ENCODE measurements at regions not wholly inside any gene's neighbourhood (a gene's known extent, or its start where the extent isn't known, plus 50 kb on each side); places are given as distances from the start of the nearest gene placed in this dataset.

DNA sequence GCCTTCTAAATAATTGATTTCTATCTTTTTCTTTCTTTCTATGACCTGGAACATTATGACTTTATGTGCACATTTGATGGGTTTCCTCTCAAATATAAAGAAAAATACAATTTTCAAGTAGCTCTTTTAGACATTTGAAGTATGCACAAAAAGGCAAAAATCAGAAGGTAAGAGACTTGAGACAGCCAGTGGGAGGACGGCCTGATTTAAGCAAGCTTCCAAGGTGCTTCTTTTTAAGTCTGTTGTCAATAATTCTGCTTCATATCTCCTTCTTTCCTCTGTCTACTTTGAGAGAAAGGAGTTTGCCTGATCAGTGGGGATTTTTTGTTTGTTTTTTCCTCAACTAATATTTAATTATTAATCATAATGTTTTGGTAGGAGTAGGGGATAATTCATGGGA, 188.2 kb upstream of the ARHGAP20 start:
- H3K4me1 ChIP-seq (ENCODE audit: low read depth), result no peaks in the 10 kb centered on the region
- no peak overlapping the region for H3K4me3 ChIP-seq
- ATAC-seq (no peak), DNase-seq (no peak)
- H3K9me3 ChIP-seq, result no peaks in the 10 kb centered on the region
- intact Hi-C loops (cut with DNase I, micrococcal nuclease), result no loop called here
- TF ChIP-seq, protein P1, sequence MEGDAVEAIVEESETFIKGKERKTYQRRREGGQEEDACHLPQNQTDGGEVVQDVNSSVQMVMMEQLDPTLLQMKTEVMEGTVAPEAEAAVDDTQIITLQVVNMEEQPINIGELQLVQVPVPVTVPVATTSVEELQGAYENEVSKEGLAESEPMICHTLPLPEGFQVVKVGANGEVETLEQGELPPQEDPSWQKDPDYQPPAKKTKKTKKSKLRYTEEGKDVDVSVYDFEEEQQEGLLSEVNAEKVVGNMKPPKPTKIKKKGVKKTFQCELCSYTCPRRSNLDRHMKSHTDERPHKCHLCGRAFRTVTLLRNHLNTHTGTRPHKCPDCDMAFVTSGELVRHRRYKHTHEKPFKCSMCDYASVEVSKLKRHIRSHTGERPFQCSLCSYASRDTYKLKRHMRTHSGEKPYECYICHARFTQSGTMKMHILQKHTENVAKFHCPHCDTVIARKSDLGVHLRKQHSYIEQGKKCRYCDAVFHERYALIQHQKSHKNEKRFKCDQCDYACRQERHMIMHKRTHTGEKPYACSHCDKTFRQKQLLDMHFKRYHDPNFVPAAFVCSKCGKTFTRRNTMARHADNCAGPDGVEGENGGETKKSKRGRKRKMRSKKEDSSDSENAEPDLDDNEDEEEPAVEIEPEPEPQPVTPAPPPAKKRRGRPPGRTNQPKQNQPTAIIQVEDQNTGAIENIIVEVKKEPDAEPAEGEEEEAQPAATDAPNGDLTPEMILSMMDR (IDR thresholded peaks at IDR 0.05), result no peak
- no peaks in the 10 kb centered on the region for H3K36me3 ChIP-seq (ENCODE audit: low read depth)

DNA sequence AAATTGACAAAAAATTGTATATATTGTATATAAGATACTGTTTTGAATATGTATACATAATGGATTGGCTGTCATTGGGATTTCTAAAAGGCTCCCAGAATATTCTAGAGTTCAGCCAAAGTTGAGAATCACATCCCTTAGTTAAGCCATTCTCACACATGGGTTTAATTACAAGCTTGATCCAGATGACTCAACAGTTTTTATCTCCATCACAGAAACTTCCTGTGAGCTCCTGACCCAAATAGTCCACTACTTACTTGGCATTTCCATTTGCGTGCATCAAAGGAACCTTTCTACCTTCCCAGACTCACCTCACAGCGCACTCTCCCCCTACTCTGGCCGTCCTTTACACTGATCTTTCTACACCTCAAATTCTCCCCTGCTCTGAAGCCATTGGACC, 184.8 kb upstream of the ARHGAP20 start:
- Histone ChIP-seq H3K4me1 (ENCODE audit: low read depth) (no peaks in the 10 kb centered on the region), H3K36me3 (ENCODE audit: low read depth) (no peaks in the 10 kb centered on the region), H3K9me3 (no peaks in the 10 kb centered on the region), H3K4me3 (no peak overlapping the region)
- intact Hi-C loops (cut with DNase I, micrococcal nuclease), result no loop called here
- ATAC-seq (no peak), DNase-seq (no peak)
- TF ChIP-seq, protein P1 (IDR thresholded peaks at IDR 0.05), result no peak

GRCh38 chr11:110896358-110896757, 184.1 kb upstream of the ARHGAP20 start:
- H3K9me3 ChIP-seq, result no peaks in the 10 kb centered on the region
- H3K4me3 ChIP-seq, result no peak overlapping the region
- no peaks in the 10 kb centered on the region for H3K36me3 ChIP-seq (ENCODE audit: low read depth)
- TF ChIP-seq, protein P1 (IDR thresholded peaks at IDR 0.05), result no peak
- DNase-seq (no peak), ATAC-seq (no peak)
- no peaks in the 10 kb centered on the region for H3K4me1 ChIP-seq (ENCODE audit: low read depth)
- intact Hi-C loops (cut with DNase I, micrococcal nuclease), result no loop called here

GRCh38 chr11:110894224-110894623, 182.0 kb upstream of the ARHGAP20 start:
- no peak for ATAC-seq
- Histone ChIP-seq H3K4me1 (ENCODE audit: low read depth) (no peaks in the 10 kb centered on the region), H3K9me3 (no peaks in the 10 kb centered on the region), H3K4me3 (no peak overlapping the region), H3K36me3 (ENCODE audit: low read depth) (no peaks in the 10 kb centered on the region)
- no peak for DNase-seq
- TF ChIP-seq, protein P1 (IDR thresholded peaks at IDR 0.05), result no peak
- intact Hi-C loops (cut with DNase I, micrococcal nuclease), result no loop called here

- intact Hi-C loops (cut with DNase I, micrococcal nuclease), result no loop called here
- TF ChIP-seq, protein P1 (IDR thresholded peaks at IDR 0.05), result no peak
Observed at GRCh38 chr11:110892741-110893285, 180.6 kb upstream of the ARHGAP20 start.

DNA sequence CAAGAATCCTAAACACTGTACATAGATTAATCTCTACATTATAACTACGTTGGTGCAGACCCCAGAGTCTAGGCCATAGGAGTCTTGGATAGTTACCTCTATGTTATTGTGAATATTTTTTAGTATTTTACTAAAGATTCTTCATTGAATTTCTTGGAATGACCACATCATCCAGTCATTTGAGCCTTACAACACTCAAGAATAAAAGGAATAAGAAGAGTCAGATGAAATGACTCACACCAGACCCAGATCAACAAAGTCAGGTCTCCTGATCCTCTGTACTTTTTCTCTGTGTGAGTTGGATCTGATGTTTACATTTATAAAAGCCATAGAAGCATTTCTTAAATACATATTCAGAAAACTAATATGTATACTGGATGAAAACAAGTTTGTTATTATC, 179.2 kb upstream of the ARHGAP20 start:
- H3K4me3 ChIP-seq, result no peak overlapping the region
- no peak for DNase-seq
- H3K36me3 ChIP-seq (ENCODE audit: low read depth), result no peaks in the 10 kb centered on the region
- H3K9me3 ChIP-seq, result no peaks in the 10 kb centered on the region
- no peak for ATAC-seq
- intact Hi-C loops (cut with DNase I, micrococcal nuclease), result no loop called here
- TF ChIP-seq, protein P1 (IDR thresholded peaks at IDR 0.05), result no peak
- no peaks in the 10 kb centered on the region for H3K4me1 ChIP-seq (ENCODE audit: low read depth)

More at GRCh38 chr11:110892741-110893285, 180.6 kb upstream of the ARHGAP20 start:
- Histone ChIP-seq H3K4me3 (no peak overlapping the region), H3K36me3 (ENCODE audit: low read depth) (no peaks in the 10 kb centered on the region), H3K4me1 (ENCODE audit: low read depth) (no peaks in the 10 kb centered on the region), H3K9me3 (no peaks in the 10 kb centered on the region)
- ATAC-seq (no peak), DNase-seq (no peak)
